NCI-H1436 treated with DMSO at 0.1 percent for 48 hours (cell line): ENCODE measurements at regions not wholly inside any gene's neighbourhood (a gene's known extent, or its start where the extent isn't known, plus 50 kb on each side); places are given as distances from the start of the nearest gene placed in this dataset.
"Not testable (repeated sequence)": the region's sequence is repeated elsewhere in the genome, so short reads cannot be mapped to it uniquely, and the experiment has no call there.

Experiments
- DNase-seq: peaks from one replicate; lab custom pipeline; 2025; lab: John Stamatoyannopoulos, UW

GRCh38 chr21:15932726-15933125, 202.9 kb downstream of the USP25 start:
- no peak for DNase-seq

- DNase-seq = no peak
Observed at GRCh38 chr21:15935530-15935929, 205.7 kb downstream of the USP25 start.

GRCh38 chr21:15943009-15943666, 213.4 kb downstream of the USP25 start:
- DNase-seq = no peak

- DNase-seq = no peak
Observed at GRCh38 chr21:15947677-15948076, 217.9 kb downstream of the USP25 start.

DNA sequence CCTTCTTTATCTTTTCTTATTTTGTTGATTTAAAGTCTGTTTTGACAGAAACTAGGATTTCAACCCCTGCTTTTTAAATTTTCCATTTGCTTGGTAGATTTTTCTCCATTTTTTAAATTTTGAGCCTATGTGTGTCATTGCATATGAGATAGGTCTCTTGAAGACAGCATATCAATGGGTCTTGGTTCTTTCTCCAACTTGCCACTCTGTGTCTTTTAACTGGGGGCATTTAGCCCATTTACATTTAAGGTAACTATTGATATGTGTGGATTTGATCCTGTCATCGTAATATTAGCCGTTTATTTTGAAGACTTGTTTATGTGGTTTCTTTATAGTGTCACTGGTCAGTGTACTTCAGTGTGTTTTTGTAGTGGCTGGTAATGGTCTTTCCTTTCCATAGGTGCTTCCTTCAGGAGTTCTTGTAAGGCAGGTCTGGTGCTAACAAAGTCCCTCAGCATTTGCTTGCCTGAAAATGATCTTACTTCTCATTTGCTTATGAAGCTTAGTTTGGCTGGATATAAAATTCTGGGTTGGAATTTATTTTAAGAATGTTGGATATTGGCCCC, 223.9 kb downstream of the USP25 start:
- no peak for DNase-seq

- no peak for DNase-seq
Observed at GRCh38 chr21:15964236-15964855, 234.6 kb downstream of the USP25 start.

- DNase-seq = no peak
Observed at GRCh38 chr21:15966231-15966630, 236.4 kb downstream of the USP25 start.

DNA sequence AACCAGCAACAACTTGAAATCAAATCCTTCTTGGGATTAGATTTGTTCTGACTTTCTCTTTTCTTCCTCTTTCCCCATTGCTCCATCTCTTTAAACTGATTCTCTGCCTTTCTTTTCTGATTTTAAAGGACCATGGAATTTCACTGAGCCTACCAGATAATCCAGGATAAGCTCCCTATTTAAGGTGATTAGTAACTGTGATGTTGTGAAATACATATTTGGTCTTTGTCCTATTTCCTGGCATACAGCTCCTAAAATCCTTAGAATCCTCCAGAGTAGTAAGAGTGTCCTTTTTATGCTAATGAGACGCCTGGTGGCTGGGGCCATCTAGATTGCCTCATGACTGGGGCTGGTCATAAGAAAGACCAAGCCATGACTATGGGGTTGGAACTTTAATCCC, 236.9 kb downstream of the USP25 start:
- no peak for DNase-seq

- no peak for DNase-seq
Observed at GRCh38 chr21:15967661-15968060, 237.9 kb downstream of the USP25 start.

DNA sequence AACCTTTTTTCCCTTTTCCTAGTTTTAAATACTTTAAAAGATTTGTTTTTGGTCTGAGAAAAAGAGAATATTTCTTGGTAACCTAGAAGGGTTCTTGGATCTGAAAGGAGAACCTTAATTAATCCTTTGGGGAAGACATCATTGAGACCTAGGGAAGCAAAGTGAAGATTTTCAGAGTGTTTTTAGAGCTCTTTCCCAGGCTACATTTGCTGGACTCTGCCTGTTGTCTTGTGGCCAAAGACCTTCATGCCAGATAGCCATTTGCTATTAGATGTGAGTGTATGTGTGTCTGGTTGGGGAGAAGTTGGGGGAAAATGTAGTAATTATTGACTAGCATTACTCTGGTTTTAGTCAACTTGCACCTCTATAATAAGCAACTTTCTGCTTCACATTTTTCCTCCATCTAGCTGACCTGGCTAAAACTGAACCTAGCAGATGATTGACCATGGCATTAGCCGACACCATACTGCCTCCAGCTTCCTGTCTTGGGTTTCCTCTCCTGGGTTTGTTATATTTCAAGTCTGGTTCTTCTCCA, 239.1 kb downstream of the USP25 start:
- DNase-seq = no peak

DNA sequence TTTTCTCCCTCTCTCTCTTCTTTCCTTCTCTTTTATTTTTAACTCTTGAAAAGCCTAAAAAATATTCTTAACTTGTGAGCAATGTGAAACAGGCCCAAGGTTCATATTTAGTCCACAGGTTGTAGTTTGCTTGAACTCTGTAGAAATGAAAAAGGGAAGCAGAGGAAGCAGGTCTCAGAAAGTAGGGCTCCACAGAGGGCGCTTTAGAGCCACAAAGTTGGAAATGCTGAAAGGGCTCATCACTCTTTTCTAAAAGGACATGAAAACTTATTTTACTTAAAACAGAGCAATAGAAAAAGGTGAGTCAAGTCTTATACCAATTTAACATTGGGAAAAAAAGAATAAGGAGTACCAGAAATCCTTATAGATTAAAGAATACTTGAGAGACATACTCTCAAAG, 247.0 kb downstream of the USP25 start:
- DNase-seq = no peak

DNA sequence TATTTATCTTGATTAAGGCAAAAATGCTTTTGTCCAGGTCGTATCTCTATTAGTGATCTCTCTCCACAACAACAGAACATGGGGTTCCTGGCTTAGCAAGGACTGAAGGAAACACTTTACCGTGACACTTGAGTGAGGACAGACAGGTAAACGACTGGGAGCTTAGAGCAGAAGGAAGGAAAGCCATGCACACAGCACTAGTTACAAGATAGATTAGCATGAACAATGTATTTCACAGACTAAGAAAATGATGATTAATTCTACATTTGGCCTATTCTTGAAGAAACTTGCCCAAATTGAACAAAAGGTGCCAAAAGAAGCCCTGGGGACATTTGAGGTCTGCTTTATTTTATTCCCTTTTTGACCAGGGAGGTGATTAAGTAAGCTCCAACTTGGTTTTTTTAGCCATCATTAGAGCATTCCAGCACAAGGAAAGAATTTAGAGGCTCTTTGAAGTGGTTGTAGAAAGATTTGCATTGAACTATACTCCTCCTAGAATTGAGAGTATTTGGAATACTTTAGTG, 248.5 kb downstream of the USP25 start:
- DNase-seq = no peak

DNA sequence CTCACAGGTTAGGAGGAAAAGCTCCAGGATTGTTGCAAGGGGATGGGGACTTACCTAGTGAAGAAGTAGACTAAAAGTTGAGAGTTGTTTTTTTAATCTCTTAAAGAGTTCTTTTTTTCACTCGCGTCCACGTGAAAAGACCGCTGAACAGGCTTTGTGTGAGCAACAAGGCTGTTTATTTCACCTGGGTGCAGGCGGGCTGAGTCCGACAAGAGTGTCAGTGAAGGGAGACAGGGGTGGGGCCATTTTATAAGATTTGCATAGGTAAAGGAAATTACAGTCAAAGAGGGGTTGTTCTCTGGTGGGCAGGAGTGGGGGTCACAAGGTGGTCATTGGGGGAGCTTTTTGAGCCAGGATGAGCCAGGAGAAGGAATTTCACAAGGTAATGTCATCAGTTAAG, 249.7 kb downstream of the USP25 start:
- not testable (repeated sequence) for DNase-seq

GRCh38 chr21:15986277-15986676, 256.5 kb downstream of the USP25 start:
- DNase-seq = no peak

- no peak for DNase-seq
Observed at GRCh38 chr21:15992171-15992570, 262.4 kb downstream of the USP25 start.

- no peak for DNase-seq
Observed at GRCh38 chr21:15993951-15994350, 264.2 kb downstream of the USP25 start.

- no peak for DNase-seq
Observed at GRCh38 chr21:15999741-16000140, 270.0 kb downstream of the USP25 start.

- DNase-seq = no peak
Observed at GRCh38 chr21:16002874-16003466, 273.2 kb downstream of the USP25 start.

DNA sequence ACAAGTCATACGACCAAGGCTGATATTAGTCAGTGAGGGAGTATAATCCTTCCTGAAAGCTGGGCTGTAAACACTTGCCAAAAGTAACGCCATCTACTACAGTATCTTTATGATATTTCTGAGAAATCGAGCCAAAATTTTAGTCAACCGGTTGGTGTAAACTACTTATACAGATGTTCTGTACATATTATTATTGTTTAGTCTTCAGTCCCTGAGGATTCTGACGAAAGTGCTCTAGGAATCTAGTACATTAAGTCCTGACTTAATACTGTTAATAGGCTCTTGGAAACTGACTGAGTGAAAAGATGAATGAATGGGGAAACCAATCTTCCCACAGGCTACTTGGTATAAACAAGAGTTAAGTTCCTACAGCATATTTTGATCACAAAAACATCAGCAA, 274.3 kb downstream of the USP25 start:
- DNase-seq = no peak

DNA sequence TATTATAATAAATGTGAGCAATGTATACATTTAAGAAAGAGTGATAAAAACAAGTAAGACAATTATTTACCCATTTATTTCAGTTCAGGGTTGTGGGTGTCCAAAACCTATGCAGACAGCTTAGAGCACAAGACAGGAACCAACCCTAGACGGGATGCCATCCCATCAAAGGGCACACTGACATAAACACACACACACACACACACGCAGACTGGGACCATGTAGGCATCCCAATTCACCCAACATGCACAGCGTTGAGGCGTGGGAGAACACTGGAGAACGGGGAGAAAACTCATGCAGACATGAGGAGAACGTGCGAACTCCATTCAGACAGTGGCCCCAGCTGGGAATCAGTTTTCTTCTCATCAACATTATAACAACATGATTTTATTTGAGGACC, 274.7 kb downstream of the USP25 start:
- DNase-seq = no peak

DNA sequence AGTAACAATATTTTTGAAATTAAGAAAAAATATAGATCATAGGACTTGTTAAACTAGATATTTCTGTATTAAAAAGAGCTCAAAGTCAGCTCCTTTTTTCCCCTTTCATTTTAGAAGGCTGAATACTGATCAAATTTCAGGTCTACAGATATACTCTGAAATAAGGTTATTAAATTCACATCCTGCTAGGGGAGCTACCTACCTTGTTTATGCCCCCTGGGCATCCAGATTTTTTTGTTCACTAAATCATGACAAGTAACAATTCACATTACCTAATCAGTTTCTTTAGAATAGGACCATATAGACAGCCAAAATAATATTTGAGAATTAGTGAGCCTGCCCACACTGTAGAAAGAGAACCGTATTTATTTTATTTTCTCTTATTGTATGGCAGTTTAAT, 276.2 kb downstream of the USP25 start:
- DNase-seq = no peak

GRCh38 chr21:16007943-16008342, 278.2 kb downstream of the USP25 start:
- DNase-seq = no peak

GRCh38 chr21:16011719-16012118, 281.9 kb downstream of the USP25 start:
- DNase-seq = no peak
